ENCODE measurements at regions not wholly inside any gene's neighbourhood (a gene's known extent, or its start where the extent isn't known, plus 50 kb on each side); places are given as distances from the start of the nearest gene placed in this dataset.

DNA sequence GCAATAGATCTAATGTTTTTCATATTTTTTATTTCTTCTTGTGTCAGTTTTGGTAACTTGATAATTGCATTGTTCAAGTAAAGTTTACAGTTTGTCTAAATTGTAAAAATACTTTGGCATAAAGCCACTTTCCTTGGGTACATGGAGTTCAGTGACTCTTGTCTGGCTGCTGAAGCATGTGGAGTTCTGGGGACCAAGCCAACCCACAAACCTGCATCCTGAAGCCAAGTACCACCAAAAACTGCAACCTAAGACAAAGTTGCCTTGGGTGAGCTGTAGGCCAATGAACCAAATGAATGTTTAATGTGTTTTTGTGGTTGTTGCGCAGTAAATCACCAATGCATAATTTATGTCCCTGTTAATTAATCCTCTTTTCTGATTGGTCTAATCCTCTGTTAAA is 872.6 kb downstream of the BCL11A start:
- TF ChIP-seq, protein P1, sequence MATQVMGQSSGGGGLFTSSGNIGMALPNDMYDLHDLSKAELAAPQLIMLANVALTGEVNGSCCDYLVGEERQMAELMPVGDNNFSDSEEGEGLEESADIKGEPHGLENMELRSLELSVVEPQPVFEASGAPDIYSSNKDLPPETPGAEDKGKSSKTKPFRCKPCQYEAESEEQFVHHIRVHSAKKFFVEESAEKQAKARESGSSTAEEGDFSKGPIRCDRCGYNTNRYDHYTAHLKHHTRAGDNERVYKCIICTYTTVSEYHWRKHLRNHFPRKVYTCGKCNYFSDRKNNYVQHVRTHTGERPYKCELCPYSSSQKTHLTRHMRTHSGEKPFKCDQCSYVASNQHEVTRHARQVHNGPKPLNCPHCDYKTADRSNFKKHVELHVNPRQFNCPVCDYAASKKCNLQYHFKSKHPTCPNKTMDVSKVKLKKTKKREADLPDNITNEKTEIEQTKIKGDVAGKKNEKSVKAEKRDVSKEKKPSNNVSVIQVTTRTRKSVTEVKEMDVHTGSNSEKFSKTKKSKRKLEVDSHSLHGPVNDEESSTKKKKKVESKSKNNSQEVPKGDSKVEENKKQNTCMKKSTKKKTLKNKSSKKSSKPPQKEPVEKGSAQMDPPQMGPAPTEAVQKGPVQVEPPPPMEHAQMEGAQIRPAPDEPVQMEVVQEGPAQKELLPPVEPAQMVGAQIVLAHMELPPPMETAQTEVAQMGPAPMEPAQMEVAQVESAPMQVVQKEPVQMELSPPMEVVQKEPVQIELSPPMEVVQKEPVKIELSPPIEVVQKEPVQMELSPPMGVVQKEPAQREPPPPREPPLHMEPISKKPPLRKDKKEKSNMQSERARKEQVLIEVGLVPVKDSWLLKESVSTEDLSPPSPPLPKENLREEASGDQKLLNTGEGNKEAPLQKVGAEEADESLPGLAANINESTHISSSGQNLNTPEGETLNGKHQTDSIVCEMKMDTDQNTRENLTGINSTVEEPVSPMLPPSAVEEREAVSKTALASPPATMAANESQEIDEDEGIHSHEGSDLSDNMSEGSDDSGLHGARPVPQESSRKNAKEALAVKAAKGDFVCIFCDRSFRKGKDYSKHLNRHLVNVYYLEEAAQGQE (IDR thresholded peaks at IDR 0.05; ENCODE audit: borderline replicate concordance) = no peak
- no peak for TF ChIP-seq POLR2AphosphoS5 (IDR thresholded peaks at IDR 0.05)
- TF ChIP-seq CTCF (IDR thresholded peaks at IDR 0.05; ENCODE audit: poor library complexity, severe bottlenecking) = no peak
